PC-9 (cell line): ENCODE measurements at regions not wholly inside any gene's neighbourhood (a gene's known extent, or its start where the extent isn't known, plus 50 kb on each side); places are given as distances from the start of the nearest gene placed in this dataset.

Source experiments
- BruUV-seq: library from RNA; stranded (reverse); fragments of 400-500 nt; replicated peaks from 2 replicates; lab custom pipeline; 2021; lab: Mats Ljungman, UMichigan
- CTCF ChIA-PET: fragments of 300-600 bp; sonication (Branson Sonifier 250); formaldehyde crosslinking; loops from one replicate; lab custom pipeline; 2022; ENCODE audit warnings: antibody characterized with exemption; lab: Charles Lee
- POLR2A ChIA-PET: fragments of 300-600 bp; sonication (Branson Sonifier 250); formaldehyde crosslinking; loops from one replicate; lab custom pipeline; 2022; ENCODE audit warnings: antibody characterized with exemption; ENCODE audit not compliant: unreplicated experiment; lab: Charles Lee
- DNase-seq, 2 experiments: peaks; one replicate each; pipeline versions ENCODE4 v3.0.0 to v3.0.0-alpha.2; 2015 to 2022; ENCODE audit warnings: mixed read lengths in 1 of 2
- H2AFZ ChIP-seq: fragments of 200-600 bp; sonication (generic); 2 replicates; pipeline ENCODE4 v1.8.1; 2017; ENCODE audit warnings: antibody characterized with exemption
- H3F3A ChIP-seq: fragments of 200-600 bp; sonication (generic); 2 replicates; pipeline ENCODE4 v1.8.1; 2017; ENCODE audit warnings: antibody characterized with exemption, mild to moderate bottlenecking, low read depth; ENCODE audit not compliant: insufficient read depth
- H3K27ac ChIP-seq: fragments of 200-600 bp; sonication (generic); 2 replicates; pipeline ENCODE4 v1.6.1; 2016; ENCODE audit warnings: mixed run types
- H3K27me3 ChIP-seq: fragments of 200-600 bp; sonication (generic); 2 replicates; pipeline ENCODE4 v1.6.1; 2016; ENCODE audit warnings: low read depth, mixed run types; ENCODE audit not compliant: insufficient read depth
- H3K36me3 ChIP-seq: fragments of 200-600 bp; sonication (generic); 2 replicates; pipeline ENCODE4 v1.6.1; 2016; ENCODE audit warnings: low read depth, mixed run types
- H3K4me1 ChIP-seq: fragments of 200-600 bp; sonication (generic); replicated peaks from 2 replicates; pipeline ENCODE4 v1.6.1; 2016; ENCODE audit warnings: mixed run types; ENCODE audit not compliant: insufficient read depth
- H3K4me2 ChIP-seq: fragments of 200-600 bp; sonication (generic); 2 replicates; pipeline ENCODE4 v1.6.1; 2017; ENCODE audit warnings: mixed run types
- H3K4me3 ChIP-seq: fragments of 200-600 bp; sonication (generic); 2 replicates; pipeline ENCODE4 v1.6.1; 2016; ENCODE audit warnings: mixed run types
- H3K79me2 ChIP-seq: fragments of 200-600 bp; sonication (generic); 2 replicates; pipeline ENCODE4 v1.6.1; 2017; ENCODE audit warnings: low read depth, mixed run types
- H3K9me2 ChIP-seq: fragments of 200-600 bp; sonication (generic); 2 replicates; pipeline ENCODE4 v1.8.1; 2017; ENCODE audit warnings: mild to moderate bottlenecking; ENCODE audit not compliant: insufficient read depth
- H3K9me3 ChIP-seq: fragments of 200-600 bp; sonication (generic); 2 replicates; pipeline ENCODE4 v1.8.1; 2016; ENCODE audit warnings: low read depth; ENCODE audit not compliant: insufficient read depth
- H4K20me1 ChIP-seq: fragments of 200-600 bp; sonication (generic); 2 replicates; pipeline ENCODE4 v1.8.1; 2017; ENCODE audit not compliant: insufficient read depth
- CTCF ChIP-seq: fragments of 200-600 bp; sonication (generic); conservative IDR thresholded peaks from 2 replicates; pipeline ENCODE4 v1.6.1; 2017; ENCODE audit warnings: mixed run types, antibody characterized with exemption, mild to moderate bottlenecking, moderate library complexity
- EZH2 ChIP-seq: fragments of 200-600 bp; sonication (generic); IDR thresholded peaks from 2 replicates; pipeline ENCODE4 v1.8.0; 2017; ENCODE audit warnings: antibody characterized with exemption, low read depth
- intact Hi-C: fragments of 100-400 bp; cut with micrococcal nuclease; formaldehyde crosslinking; loops from one replicate; pipeline ENCODE4 v1.10.0; 2022; ENCODE audit not compliant: unreplicated experiment

GRCh38 chr4:186954509-186954908, 230.9 kb upstream of the FAT1 start:
- no peak overlapping the region for H3K4me3 ChIP-seq
- ChIA-PET POLR2A (no interaction called here), CTCF (no interaction called here)
- H4K20me1 ChIP-seq = no peaks in the 10 kb centered on the region
- no peaks in the 10 kb centered on the region for H3K27me3 ChIP-seq
- DNase-seq = no peak
- no peaks in the 10 kb centered on the region for H3K4me1 ChIP-seq
- no peaks in the 10 kb centered on the region for H3K9me2 ChIP-seq
- TF ChIP-seq CTCF (no peak), EZH2 (no peak)
- H3K79me2 ChIP-seq = no peaks in the 10 kb centered on the region
- no peaks in the 10 kb centered on the region for H3K9me3 ChIP-seq
- no peak overlapping the region for H3K4me2 ChIP-seq
- H2AFZ ChIP-seq = no peak overlapping the region
- H3K36me3 ChIP-seq = no peaks in the 10 kb centered on the region
- no peak overlapping the region for H3K27ac ChIP-seq
- no TSS peak for BruUV-seq
- no peaks in the 10 kb centered on the region for H3F3A ChIP-seq
- intact Hi-C loops = no loop called here

- CTCF ChIA-PET = no interaction called here
- Histone ChIP-seq H4K20me1 (no peaks in the 10 kb centered on the region), H2AFZ (no peak overlapping the region), H3K9me2 (no peaks in the 10 kb centered on the region), H3K4me2 (no peak overlapping the region), H3K4me1 (no peaks in the 10 kb centered on the region), H3K27ac (no peak overlapping the region), H3F3A (no peaks in the 10 kb centered on the region), H3K36me3 (no peaks in the 10 kb centered on the region), H3K27me3 (no peaks in the 10 kb centered on the region), H3K79me2 (no peaks in the 10 kb centered on the region), H3K9me3 (no peaks in the 10 kb centered on the region), H3K4me3 (no peak overlapping the region)
- BruUV-seq = no TSS peak
- intact Hi-C loops = no loop called here
- DNase-seq = no peak
- POLR2A ChIA-PET = no interaction called here
- no peak for TF ChIP-seq EZH2
Measured at GRCh38 chr4:186954956-186955355, 231.3 kb upstream of the FAT1 start.

DNA sequence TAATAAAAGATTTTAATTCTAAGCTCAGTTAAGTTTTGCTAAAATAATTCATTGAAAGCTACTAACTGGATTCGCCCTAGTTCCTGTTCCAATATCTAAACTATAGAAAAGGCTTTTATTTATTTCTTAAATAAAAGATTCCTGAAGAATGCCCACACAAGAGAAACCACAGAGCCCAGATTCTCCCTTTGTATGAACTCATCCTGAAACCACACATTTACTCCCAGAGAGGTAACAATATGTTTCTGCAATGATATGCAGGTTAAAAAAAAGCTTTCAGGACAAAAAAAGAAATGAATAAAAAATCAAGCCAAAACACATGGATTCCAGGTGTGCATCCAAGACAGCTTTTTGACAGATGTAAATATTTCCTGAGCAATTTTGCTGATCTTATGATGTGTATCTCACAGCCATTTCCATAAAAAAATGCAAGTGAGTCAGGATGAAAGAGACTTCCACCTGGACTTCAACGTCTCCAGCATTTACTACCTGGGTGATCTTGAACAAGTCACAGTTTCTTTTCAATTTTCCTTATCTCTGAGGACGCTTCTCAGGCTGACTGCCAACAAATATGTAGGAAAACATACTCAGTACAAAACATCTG, 234.4 kb upstream of the FAT1 start:
- H3K27ac ChIP-seq = no peak overlapping the region
- H3K79me2 ChIP-seq = no peaks in the 10 kb centered on the region
- POLR2A ChIA-PET = no interaction called here
- CTCF ChIA-PET = no interaction called here
- DNase-seq = no peak
- H3K9me2 ChIP-seq = no peaks in the 10 kb centered on the region
- H3K27me3 ChIP-seq = no peaks in the 10 kb centered on the region
- intact Hi-C loops = no loop called here
- H3K4me1 ChIP-seq = no peaks in the 10 kb centered on the region
- no peak overlapping the region for H3K4me3 ChIP-seq
- no TSS peak for BruUV-seq
- no peak overlapping the region for H2AFZ ChIP-seq
- no peaks in the 10 kb centered on the region for H3F3A ChIP-seq
- H4K20me1 ChIP-seq = no peaks in the 10 kb centered on the region
- no peak overlapping the region for H3K4me2 ChIP-seq
- no peaks in the 10 kb centered on the region for H3K36me3 ChIP-seq
- TF ChIP-seq EZH2 (no peak), CTCF (no peak)
- no peaks in the 10 kb centered on the region for H3K9me3 ChIP-seq
